22Rv1 (cell line): ENCODE measurements at regions not wholly inside any gene's neighbourhood (a gene's known extent, or its start where the extent isn't known, plus 50 kb on each side); places are given as distances from the start of the nearest gene placed in this dataset.

Experiments
- CTCF ChIP-seq: fragments of 450-650 bp; IDR thresholded peaks from 2 replicates; pipeline ENCODE4 v1.5.1; 2017; ENCODE audit warnings: mild to moderate bottlenecking
- ZFX ChIP-seq: fragments of 450-650 bp; IDR thresholded peaks from 2 replicates; pipeline ENCODE4 v1.6.1; 2017; ENCODE audit warnings: antibody characterized with exemption, borderline replicate concordance

GRCh38 chr15:70159001-70159712 is 61.4 kb upstream of the TLE3 start:
- TF ChIP-seq CTCF = no peak
- no peak for TF ChIP-seq ZFX
